Large intestine (tissue), 3 donors: ENCODE measurements at regions not wholly inside any gene's neighbourhood (a gene's known extent, or its start where the extent isn't known, plus 50 kb on each side); places are given as distances from the start of the nearest gene placed in this dataset.

Source experiments
- DNase-seq, 2 donors: peaks; one replicate each; pipeline versions ENCODE4 v3.0.0 to v3.0.0-alpha.2; 2013
- H3K27ac ChIP-seq: one replicate; pipeline ENCODE4 v1.5.1; 2013; ENCODE audit warnings: low read length
- H3K27me3 ChIP-seq: 2 replicates; pipeline ENCODE4 v1.6.1; 2013; ENCODE audit warnings: low read length; ENCODE audit not compliant: control insufficient read depth, insufficient read depth
- H3K36me3 ChIP-seq: 2 replicates; pipeline ENCODE4 v1.6.1; 2013; ENCODE audit warnings: low read length; ENCODE audit not compliant: control insufficient read depth, insufficient read depth
- H3K4me1 ChIP-seq: one replicate; pipeline ENCODE4 v1.6.1; 2013; ENCODE audit warnings: low read length; ENCODE audit not compliant: control insufficient read depth, insufficient read depth
- H3K4me3 ChIP-seq: one replicate; pipeline ENCODE4 v1.5.1; 2013; ENCODE audit warnings: low read length
- H3K9me3 ChIP-seq: one replicate; pipeline ENCODE4 v1.6.1; 2013; ENCODE audit warnings: mild to moderate bottlenecking, low read depth, low read length, moderate library complexity; ENCODE audit not compliant: control insufficient read depth
- WGBS: methylation state at CpG from one replicate; pipeline ENCODE4 v1.1.5; 2013; ENCODE audit warnings: low lambda C conversion rate; ENCODE audit not compliant: insufficient coverage; 5-methylcytosine and 5-hydroxymethylcytosine counted together

- no CpG with 5 or more reads among the region's 5 CpGs for WGBS
- no peak overlapping the region for H3K27ac ChIP-seq
These were observed 635.7 kb upstream of the ANKRD30A start for GRCh38 chr10:36489611-36490228.

DNA sequence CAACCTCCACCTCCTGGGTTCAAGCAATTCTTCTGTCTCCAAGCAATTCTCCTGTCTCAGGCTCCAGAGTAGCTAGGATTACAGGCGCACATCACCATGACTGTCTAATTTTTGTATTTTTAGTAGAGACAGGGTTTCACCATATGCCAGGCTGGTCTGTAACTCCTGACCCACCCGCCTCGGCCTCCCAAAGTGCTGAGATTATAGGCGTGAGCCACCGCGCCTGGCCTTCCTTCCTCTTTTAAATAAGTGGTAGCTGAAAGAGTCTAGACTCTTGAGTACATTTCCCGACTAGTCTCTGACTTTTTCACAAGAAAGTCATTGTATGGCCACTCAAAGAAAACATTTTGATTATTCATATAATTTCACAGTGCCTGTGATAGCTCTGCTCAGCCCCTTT is 636.2 kb upstream of the ANKRD30A start:
- no peak for DNase-seq
- 60% methylated on average over 1 of the region's 7 CpGs for WGBS
- no peaks in the 10 kb centered on the region for H3K4me1 ChIP-seq
- H3K9me3 ChIP-seq: no peaks in the 10 kb centered on the region
- no peaks in the 10 kb centered on the region for H3K36me3 ChIP-seq
- H3K27ac ChIP-seq: no peak overlapping the region
- no peaks in the 10 kb centered on the region for H3K27me3 ChIP-seq
- H3K4me3 ChIP-seq: no peak overlapping the region

More at GRCh38 chr10:36489611-36490228, 635.7 kb upstream of the ANKRD30A start:
- H3K4me3 ChIP-seq: no peak overlapping the region
- H3K27me3 ChIP-seq: no peaks in the 10 kb centered on the region
- H3K9me3 ChIP-seq: no peaks in the 10 kb centered on the region
- H3K4me1 ChIP-seq: no peaks in the 10 kb centered on the region
- no peaks in the 10 kb centered on the region for H3K36me3 ChIP-seq
- no peak for DNase-seq

- 100% methylated on average over 1 of the region's 4 CpGs for WGBS
These were observed 636.8 kb upstream of the ANKRD30A start for GRCh38 chr10:36488579-36488978.

GRCh38 chr10:36479073-36479472 is 646.3 kb upstream of the ANKRD30A start:
- H3K9me3 ChIP-seq: peaks cover 8% of the 10 kb centered on the region
- H3K4me1 ChIP-seq: no peaks in the 10 kb centered on the region
- H3K4me3 ChIP-seq: no peak overlapping the region
- DNase-seq: no peak
- H3K27me3 ChIP-seq: no peaks in the 10 kb centered on the region
- H3K36me3 ChIP-seq: no peaks in the 10 kb centered on the region
- H3K27ac ChIP-seq: no peak overlapping the region

More at GRCh38 chr10:36488579-36488978, 636.8 kb upstream of the ANKRD30A start:
- H3K27me3 ChIP-seq: no peaks in the 10 kb centered on the region
- no peaks in the 10 kb centered on the region for H3K4me1 ChIP-seq
- no peaks in the 10 kb centered on the region for H3K36me3 ChIP-seq
- H3K27ac ChIP-seq: no peak overlapping the region
- no peak overlapping the region for H3K4me3 ChIP-seq
- H3K9me3 ChIP-seq: no peaks in the 10 kb centered on the region
- no peak for DNase-seq

DNA sequence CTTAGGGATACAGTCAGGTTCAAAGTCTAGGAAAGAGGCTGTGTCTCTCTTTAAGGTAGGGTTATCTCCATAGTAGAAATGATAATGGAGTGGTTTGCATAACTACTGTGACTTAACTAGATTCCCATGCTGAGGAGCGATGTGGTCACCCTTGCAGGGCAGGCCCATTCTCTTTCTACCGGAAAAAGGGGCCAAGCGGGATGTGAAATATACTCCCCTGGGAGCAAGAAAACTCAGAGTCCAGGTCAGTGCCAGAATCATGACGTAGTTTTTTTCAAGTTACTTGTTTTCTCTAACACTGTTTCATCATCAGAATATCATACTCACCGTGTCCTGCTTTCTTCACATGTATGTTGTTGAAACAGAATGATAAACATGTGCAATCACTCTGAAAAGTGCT is 649.0 kb upstream of the ANKRD30A start:
- H3K4me1 ChIP-seq: no peaks in the 10 kb centered on the region
- no peak for DNase-seq
- H3K36me3 ChIP-seq: no peaks in the 10 kb centered on the region
- H3K27ac ChIP-seq: no peak overlapping the region
- H3K9me3 ChIP-seq: no peaks in the 10 kb centered on the region
- 100% methylated on average over 2 of the region's 5 CpGs for WGBS
- no peaks in the 10 kb centered on the region for H3K27me3 ChIP-seq
- no peak overlapping the region for H3K4me3 ChIP-seq

- Histone ChIP-seq H3K4me3 (no peak overlapping the region), H3K36me3 (no peaks in the 10 kb centered on the region), H3K9me3 (no peaks in the 10 kb centered on the region), H3K4me1 (no peaks in the 10 kb centered on the region), H3K27ac (no peak overlapping the region), H3K27me3 (no peaks in the 10 kb centered on the region)
- WGBS: no CpG with 5 or more reads among the region's 1 CpG
- DNase-seq: no peak
These were observed 649.7 kb upstream of the ANKRD30A start for GRCh38 chr10:36475746-36476145.

DNA sequence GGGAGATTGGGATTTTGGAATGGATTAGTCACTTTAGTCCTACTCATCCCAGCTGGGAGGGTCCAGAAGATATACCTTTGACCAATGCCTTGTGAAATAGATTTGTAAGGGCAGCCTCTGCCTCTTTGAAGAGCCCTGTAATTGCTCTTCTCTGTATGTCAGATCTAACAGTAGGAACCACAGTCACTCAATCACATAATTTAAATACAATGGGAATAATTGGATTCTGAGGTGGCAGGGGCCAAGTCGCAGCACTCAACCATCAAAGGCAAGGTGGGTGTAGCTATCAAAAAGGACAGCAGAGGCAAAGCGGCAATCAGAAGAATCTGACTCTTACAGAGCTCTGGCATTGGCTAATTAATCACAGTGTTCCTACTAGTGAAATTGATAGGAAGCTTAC is 650.9 kb upstream of the ANKRD30A start:
- H3K4me3 ChIP-seq: no peak overlapping the region
- no peaks in the 10 kb centered on the region for H3K4me1 ChIP-seq
- no peaks in the 10 kb centered on the region for H3K9me3 ChIP-seq
- no peak for DNase-seq
- no peaks in the 10 kb centered on the region for H3K36me3 ChIP-seq
- no CpG with 5 or more reads among the region's 2 CpGs for WGBS
- H3K27ac ChIP-seq: no peak overlapping the region
- no peaks in the 10 kb centered on the region for H3K27me3 ChIP-seq

GRCh38 chr10:36473122-36473521 is 652.3 kb upstream of the ANKRD30A start:
- DNase-seq: no peak
- Histone ChIP-seq H3K36me3 (no peaks in the 10 kb centered on the region), H3K27me3 (no peaks in the 10 kb centered on the region), H3K4me1 (no peaks in the 10 kb centered on the region), H3K27ac (no peak overlapping the region), H3K9me3 (no peaks in the 10 kb centered on the region), H3K4me3 (no peak overlapping the region)
- 93% methylated on average over 4 of the region's 4 CpGs for WGBS

- Histone ChIP-seq H3K36me3 (no peaks in the 10 kb centered on the region), H3K27me3 (no peaks in the 10 kb centered on the region), H3K9me3 (no peaks in the 10 kb centered on the region), H3K27ac (no peak overlapping the region), H3K4me1 (no peaks in the 10 kb centered on the region), H3K4me3 (no peak overlapping the region)
- no CpG with 5 or more reads among the region's 2 CpGs for whole genome bisulfite sequencing
- DNase-seq: no peak
These were observed 655.8 kb upstream of the ANKRD30A start for GRCh38 chr10:36469585-36469984.

GRCh38 chr10:36468620-36469019 is 656.8 kb upstream of the ANKRD30A start:
- Histone ChIP-seq H3K27me3 (no peaks in the 10 kb centered on the region), H3K27ac (no peak overlapping the region), H3K4me3 (no peak overlapping the region), H3K4me1 (no peaks in the 10 kb centered on the region), H3K36me3 (no peaks in the 10 kb centered on the region), H3K9me3 (no peaks in the 10 kb centered on the region)
- DNase-seq: no peak
- 92% methylated on average over 1 of the region's 3 CpGs for WGBS

- Histone ChIP-seq H3K27ac (no peak overlapping the region), H3K4me3 (no peak overlapping the region), H3K4me1 (no peaks in the 10 kb centered on the region), H3K36me3 (no peaks in the 10 kb centered on the region), H3K27me3 (no peaks in the 10 kb centered on the region), H3K9me3 (no peaks in the 10 kb centered on the region)
- 89% methylated on average over 2 of the region's 3 CpGs for WGBS
- no peak for DNase-seq
These were observed 659.6 kb upstream of the ANKRD30A start for GRCh38 chr10:36465604-36466379.
